ENCODE measurements at regions not wholly inside any gene's neighbourhood (a gene's known extent, or its start where the extent isn't known, plus 50 kb on each side); places are given as distances from the start of the nearest gene placed in this dataset.

GRCh38 chr10:124239696-124240095 lies 146.3 kb upstream of the CHST15 start:
- TF ChIP-seq CTCF (IDR thresholded peaks at IDR 0.05) (no peak), POLR2A (IDR thresholded peaks at IDR 0.05) (no peak)
